K562 (cell line): ENCODE measurements at regions not wholly inside any gene's neighbourhood (a gene's known extent, or its start where the extent isn't known, plus 50 kb on each side); places are given as distances from the start of the nearest gene placed in this dataset.

Source experiments
- ZBTB7A ChIP-seq: IDR thresholded peaks from 2 replicates; pipeline ENCODE4 v1.6.1; 2011; ENCODE audit warnings: low read depth, mild to moderate bottlenecking, low read length, moderate library complexity, borderline replicate concordance; ENCODE audit not compliant: control insufficient read depth
- ZEB2 ChIP-seq: fragments of 450-650 bp; IDR thresholded peaks from 2 replicates; pipeline ENCODE4 v1.6.1; 2016
- TF ChIP-seq, protein P1 (sequence below), 2 experiments: fragments of 450-650 bp; IDR thresholded peaks; 2 replicates each; pipeline ENCODE4 v1.6.1; 2016; ENCODE audit warnings: mild to moderate bottlenecking in 2 of 2, borderline replicate concordance in 1 of 2, low read depth in 1 of 2, moderate library complexity in 1 of 2

DNA sequence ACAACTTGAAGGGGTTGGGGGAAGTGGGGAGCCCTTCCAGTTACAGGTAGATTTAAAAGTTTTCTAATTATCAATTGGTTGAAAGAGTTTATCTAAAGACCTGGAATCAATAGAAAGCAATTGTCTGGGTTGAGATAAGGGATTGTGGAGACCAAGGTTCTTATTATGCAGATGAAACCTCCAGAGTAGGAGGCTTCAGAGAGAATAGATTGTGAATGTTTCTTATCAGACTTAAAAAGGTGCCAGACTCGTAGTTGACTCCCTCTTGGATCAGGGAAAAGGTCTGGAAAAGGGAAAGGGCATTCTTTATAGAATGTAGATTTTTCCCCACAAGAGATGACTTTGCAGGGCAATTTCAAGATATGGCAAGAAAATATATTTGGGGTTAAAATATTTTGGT lies 100.8 kb downstream of the GADD45G start (continued):
- TF ChIP-seq ZEB2 (no peak), ZBTB7A (no peak)
- TF ChIP-seq, protein P1, sequence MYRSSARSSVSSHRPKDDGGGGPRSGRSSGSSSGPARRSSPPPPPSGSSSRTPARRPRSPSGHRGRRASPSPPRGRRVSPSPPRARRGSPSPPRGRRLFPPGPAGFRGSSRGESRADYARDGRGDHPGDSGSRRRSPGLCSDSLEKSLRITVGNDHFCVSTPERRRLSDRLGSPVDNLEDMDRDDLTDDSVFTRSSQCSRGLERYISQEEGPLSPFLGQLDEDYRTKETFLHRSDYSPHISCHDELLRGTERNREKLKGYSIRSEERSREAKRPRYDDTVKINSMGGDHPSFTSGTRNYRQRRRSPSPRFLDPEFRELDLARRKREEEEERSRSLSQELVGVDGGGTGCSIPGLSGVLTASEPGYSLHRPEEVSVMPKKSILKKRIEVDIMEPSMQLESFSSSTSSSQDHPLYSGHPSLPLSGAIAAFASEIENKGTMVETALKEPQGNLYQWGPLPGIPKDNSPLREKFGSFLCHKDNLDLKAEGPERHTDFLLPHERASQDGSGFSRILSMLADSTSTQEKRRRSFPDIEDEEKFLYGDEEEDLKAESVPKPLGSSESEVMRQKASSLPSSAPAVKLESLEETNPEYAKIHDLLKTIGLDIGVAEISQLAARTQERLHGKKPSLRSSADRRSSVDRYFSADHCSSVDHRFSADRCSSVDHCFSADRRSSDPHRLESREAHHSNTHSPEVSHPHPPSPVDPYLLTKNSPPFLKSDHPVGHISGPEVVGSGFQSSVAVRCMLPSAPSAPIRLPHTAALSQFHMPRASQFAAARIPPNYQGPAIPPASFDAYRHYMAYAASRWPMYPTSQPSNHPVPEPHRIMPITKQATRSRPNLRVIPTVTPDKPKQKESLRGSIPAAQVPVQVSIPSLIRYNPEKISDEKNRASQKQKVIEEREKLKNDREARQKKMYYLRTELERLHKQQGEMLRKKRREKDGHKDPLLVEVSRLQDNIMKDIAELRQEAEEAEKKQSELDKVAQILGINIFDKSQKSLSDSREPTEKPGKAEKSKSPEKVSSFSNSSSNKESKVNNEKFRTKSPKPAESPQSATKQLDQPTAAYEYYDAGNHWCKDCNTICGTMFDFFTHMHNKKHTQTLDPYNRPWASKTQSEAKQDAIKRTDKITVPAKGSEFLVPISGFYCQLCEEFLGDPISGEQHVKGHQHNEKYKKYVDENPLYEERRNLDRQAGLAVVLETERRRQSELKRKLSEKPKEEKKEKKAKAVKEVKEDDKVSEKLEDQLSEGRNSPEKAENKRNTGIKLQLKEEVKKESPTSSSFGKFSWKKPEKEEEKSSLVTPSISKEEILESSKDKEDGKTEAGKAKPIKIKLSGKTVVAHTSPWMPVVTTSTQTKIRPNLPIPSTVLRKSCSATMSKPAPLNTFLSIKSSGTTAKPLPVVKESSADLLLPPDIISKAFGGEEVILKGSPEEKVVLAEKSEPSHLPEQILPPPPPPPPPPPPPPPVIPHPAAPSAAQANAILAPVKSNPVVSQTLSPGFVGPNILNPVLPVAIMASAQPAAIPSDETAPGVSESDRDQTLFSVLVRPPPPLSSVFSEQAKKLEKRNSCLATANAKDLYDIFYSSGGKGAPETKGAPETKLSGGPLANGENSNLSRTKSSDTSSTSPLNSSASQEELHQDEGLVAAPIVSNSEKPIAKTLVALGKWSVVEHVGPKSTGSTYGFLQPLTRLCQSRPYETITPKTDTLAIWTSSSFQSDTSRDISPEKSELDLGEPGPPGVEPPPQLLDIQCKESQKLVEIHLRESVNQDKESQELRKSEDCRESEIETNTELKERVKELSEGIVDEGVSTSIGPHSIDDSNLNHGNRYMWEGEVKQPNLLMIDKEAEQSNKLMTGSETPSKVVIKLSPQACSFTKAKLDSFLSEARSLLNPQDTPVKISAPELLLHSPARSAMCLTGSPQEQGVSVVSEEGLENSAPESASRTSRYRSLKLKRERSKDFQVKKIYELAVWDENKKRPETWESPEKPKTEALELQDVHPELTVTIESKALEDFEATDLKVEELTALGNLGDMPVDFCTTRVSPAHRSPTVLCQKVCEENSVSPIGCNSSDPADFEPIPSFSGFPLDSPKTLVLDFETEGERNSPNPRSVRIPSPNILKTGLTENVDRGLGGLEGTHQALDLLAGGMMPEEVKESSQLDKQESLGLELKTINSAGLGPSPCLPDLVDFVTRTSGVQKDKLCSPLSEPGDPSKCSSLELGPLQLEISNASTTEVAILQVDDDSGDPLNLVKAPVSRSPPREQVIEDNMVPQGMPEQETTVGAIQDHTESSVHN (IDR thresholded peaks at IDR 0.05; ENCODE audit: borderline replicate concordance in 1 of 2, low read depth in 1 of 2): no peak
